Adrenal gland (tissue), 5 donors: ENCODE measurements at regions not wholly inside any gene's neighbourhood (a gene's known extent, or its start where the extent isn't known, plus 50 kb on each side); places are given as distances from the start of the nearest gene placed in this dataset.

ENCODE experiments used
- CTCF ChIP-seq, 6 experiments: fragments of 450-650 bp in 4 of 6; fragments of 200-600 bp in 2 of 6; sonication (generic) in 1 of 6; IDR thresholded peaks; 1 replicate in 5 of 6; 2 replicates in 1 of 6; pipeline versions ENCODE4 v1.5.1 to v1.8.0; 2016 to 2021; ENCODE audit warnings: antibody characterized with exemption in 6 of 6, mild to moderate bottlenecking in 2 of 6, moderate library complexity in 1 of 6
- POLR2A ChIP-seq, 2 donors: fragments of 450-650 bp; IDR thresholded peaks; one replicate each; pipeline ENCODE4 v1.6.1; 2017; ENCODE audit warnings: antibody characterized with exemption in 2 of 2, mild to moderate bottlenecking in 2 of 2, moderate library complexity in 1 of 2
- donor health status: DM: no; HTN: no; CAD: no.

DNA sequence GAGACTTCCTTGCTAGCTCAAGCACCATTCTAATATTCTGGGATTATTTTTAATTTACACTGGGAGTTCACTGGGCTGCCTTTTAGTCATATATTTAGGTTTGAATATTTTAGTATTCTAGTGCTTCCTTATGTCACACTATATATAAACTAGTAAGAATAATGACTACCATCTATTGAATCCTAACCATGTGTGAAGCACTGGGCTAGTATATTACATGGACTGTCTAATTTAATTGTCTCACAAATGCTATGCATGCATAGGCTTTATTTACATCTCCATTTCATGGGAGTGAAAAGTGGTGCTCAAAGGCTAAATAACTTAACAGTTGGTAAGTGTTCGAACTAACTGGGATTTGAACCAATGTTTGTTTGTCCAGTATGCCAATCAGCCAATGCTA is 272.4 kb downstream of the RND3 start:
- TF ChIP-seq CTCF (IDR thresholded peaks at IDR 0.05): no peak
- no peak for TF ChIP-seq POLR2A (IDR thresholded peaks at IDR 0.05)
